ENCODE measurements at regions not wholly inside any gene's neighbourhood (a gene's known extent, or its start where the extent isn't known, plus 50 kb on each side); places are given as distances from the start of the nearest gene placed in this dataset.

DNA sequence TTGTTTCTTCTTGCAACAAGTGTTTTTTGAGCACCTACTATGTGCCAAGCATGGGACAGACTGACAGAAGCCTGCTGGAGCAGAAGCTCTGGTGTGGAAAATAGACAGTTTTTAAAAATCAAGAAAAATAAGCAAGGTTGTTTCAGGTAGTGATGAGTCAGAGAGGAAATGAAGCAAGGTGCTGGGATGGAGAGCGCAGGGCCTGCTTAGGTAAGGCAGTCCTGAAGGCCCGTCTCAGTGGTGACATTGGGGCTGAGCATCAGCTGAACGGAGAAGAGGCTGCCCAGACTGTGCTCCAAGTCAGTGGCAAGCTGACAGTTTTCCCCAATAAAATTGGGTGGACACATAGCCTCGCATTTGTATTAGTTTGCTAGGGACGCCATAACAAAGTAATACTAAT is 263.6 kb downstream of the SS18 start:
- ChIA-PET POLR2A (no interaction called here), CTCF (no interaction called here)
- DNase-seq (no peak), ATAC-seq (no peak)
- Mint-ChIP-seq H3K36me3 (ENCODE audit: low read depth) (no peaks in the 10 kb centered on the region), H3K4me3 (no peak overlapping the region), H3K27ac (no peak overlapping the region), H3K4me1 (ENCODE audit: low read depth) (no peaks in the 10 kb centered on the region), H3K27me3 (peaks cover 2% of the 10 kb centered on the region), H3K9me3 (no peaks in the 10 kb centered on the region)
- TF ChIP-seq, protein P1, sequence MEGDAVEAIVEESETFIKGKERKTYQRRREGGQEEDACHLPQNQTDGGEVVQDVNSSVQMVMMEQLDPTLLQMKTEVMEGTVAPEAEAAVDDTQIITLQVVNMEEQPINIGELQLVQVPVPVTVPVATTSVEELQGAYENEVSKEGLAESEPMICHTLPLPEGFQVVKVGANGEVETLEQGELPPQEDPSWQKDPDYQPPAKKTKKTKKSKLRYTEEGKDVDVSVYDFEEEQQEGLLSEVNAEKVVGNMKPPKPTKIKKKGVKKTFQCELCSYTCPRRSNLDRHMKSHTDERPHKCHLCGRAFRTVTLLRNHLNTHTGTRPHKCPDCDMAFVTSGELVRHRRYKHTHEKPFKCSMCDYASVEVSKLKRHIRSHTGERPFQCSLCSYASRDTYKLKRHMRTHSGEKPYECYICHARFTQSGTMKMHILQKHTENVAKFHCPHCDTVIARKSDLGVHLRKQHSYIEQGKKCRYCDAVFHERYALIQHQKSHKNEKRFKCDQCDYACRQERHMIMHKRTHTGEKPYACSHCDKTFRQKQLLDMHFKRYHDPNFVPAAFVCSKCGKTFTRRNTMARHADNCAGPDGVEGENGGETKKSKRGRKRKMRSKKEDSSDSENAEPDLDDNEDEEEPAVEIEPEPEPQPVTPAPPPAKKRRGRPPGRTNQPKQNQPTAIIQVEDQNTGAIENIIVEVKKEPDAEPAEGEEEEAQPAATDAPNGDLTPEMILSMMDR (IDR thresholded peaks at IDR 0.05): no peak
- intact Hi-C loops (cut with micrococcal nuclease): no loop called here

DNA sequence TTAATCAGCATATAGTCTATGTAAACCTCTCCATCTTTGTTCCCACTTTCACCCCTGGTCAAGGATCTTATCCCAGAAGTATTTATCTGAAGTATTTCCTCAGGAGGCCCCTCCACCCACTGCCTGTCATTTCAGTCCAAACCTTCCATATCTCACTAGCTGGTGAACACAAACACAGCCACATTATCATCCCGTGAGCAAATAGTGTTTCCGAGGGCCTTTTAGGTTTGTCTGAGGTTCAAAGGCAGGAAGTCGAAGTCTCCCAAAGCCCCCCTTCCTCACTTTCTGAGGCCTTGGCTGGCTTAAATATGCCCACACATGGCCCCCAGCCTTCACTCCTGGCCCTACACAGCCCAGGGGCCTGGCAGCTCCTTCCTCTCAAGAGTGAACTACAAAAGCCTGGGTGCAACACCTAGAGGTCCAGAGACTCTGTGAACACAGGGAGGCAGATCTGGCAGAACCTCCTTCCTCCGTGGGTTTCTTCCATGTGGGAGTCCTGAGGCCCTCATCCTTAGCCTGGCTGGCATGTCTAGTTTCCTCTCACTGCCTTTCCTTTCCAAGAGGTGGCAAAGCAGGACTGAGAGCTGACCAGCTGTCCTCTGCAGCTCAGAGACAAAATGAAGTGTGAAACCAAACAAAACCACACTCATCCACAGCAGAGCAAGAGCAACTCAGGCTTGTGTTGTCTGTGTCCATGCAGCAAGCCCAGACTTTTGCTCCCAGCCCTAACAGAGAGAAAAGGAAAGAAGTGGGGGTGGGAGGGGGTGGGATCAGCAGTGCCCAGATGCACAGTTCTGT is 264.2 kb downstream of the SS18 start:
- DNase-seq (no peak), ATAC-seq (no peak)
- H3K9me3 Mint-ChIP-seq: no peaks in the 10 kb centered on the region
- POLR2A ChIA-PET: no interaction called here
- no peaks in the 10 kb centered on the region for H3K4me1 Mint-ChIP-seq (ENCODE audit: low read depth)
- TF ChIP-seq, protein P1 (IDR thresholded peaks at IDR 0.05): no peak
- H3K36me3 Mint-ChIP-seq (ENCODE audit: low read depth): no peaks in the 10 kb centered on the region
- intact Hi-C loops (cut with micrococcal nuclease): no loop called here
- CTCF ChIA-PET: no interaction called here
- H3K27ac Mint-ChIP-seq: no peak overlapping the region
- H3K4me3 Mint-ChIP-seq: no peak overlapping the region
- H3K27me3 Mint-ChIP-seq: peaks cover 2% of the 10 kb centered on the region

DNA sequence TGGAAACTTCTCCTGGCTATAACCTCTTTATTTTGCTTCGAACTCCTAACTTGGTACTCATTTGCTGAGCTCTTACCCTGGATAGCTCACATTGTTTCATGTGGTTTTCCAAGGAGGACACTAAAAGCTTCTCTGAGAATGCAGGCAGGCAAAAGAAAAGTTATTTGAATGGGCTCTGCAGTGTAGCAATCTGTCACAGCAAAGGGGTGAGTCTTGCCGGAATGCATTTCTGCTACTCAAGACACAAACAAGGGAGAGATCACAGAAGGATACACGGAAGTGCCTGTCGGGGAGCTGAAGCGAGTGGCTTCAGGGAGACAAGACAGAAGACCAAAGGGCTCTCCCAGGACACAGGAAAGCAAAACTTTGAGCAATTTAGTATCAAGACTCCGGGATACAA is 265.4 kb downstream of the SS18 start:
- POLR2A ChIA-PET: no interaction called here
- Mint-ChIP-seq H3K9me3 (no peaks in the 10 kb centered on the region), H3K27me3 (peaks cover 2% of the 10 kb centered on the region), H3K4me1 (ENCODE audit: low read depth) (no peaks in the 10 kb centered on the region), H3K27ac (no peak overlapping the region), H3K4me3 (no peak overlapping the region), H3K36me3 (ENCODE audit: low read depth) (no peaks in the 10 kb centered on the region)
- intact Hi-C loops (cut with micrococcal nuclease): no loop called here
- CTCF ChIA-PET: no interaction called here
- ATAC-seq: no peak
- TF ChIP-seq, protein P1 (IDR thresholded peaks at IDR 0.05): no peak
- DNase-seq: no peak

DNA sequence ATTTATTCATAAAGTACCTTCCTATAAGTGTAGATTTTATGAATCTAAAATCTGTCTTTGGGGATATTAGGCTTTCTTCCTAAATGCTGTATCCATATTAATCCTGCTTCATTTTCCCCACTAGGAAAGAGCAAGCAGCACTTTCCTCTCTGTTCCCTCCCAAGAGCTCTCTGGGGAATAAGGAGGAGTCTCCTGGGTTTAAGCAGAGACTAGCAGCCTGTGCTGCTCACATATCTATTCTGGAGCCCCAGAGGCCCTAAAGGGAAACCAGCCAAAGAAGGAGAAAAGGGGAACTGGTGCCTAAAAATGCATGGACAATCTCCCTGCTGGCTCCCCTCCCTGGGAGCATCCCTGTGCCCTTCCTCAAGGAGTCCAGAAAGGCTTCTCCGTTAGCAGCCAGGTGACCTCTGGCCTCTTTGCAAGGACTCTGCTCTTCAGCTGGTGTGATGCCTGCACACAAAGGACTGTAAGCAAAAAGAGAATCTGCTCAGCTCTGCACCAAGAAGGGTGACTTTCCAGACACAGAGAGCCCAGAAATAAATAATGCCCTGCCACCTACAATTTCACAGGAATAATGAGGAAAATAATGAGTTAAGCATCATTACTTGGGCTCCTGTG is 270.6 kb downstream of the SS18 start:
- ChIA-PET CTCF (no interaction called here), POLR2A (no interaction called here)
- H3K36me3 Mint-ChIP-seq (ENCODE audit: low read depth): no peaks in the 10 kb centered on the region
- H3K9me3 Mint-ChIP-seq: no peaks in the 10 kb centered on the region
- no peak overlapping the region for H3K27ac Mint-ChIP-seq
- no peak for ATAC-seq
- H3K4me1 Mint-ChIP-seq (ENCODE audit: low read depth): peaks cover 6% of the 10 kb centered on the region
- no peak for DNase-seq
- H3K4me3 Mint-ChIP-seq: no peak overlapping the region
- intact Hi-C loops (cut with micrococcal nuclease): no loop called here
- H3K27me3 Mint-ChIP-seq: peaks cover 1% of the 10 kb centered on the region
- TF ChIP-seq, protein P1 (IDR thresholded peaks at IDR 0.05): no peak

DNA sequence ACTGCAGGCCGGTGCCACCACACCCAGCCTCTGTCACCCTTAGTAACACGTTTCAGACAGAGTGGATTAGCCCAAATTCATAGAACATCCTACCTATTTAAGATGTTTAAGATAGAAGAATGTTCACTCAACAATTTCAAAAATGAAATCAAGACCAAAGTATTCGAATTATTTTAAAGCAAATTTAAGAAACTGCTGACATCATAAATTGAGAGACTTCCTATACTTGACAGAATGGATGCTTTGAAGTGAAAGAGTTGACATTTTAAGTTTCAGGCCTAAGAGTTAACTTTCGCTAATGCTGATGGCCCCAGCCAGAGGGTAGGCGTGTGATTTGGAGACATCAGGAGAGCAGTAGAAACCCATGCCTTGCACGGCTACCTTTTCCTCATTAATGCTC is 271.9 kb downstream of the SS18 start:
- Mint-ChIP-seq H3K27ac (no peak overlapping the region), H3K4me3 (no peak overlapping the region), H3K36me3 (ENCODE audit: low read depth) (no peaks in the 10 kb centered on the region), H3K4me1 (ENCODE audit: low read depth) (peaks cover 7% of the 10 kb centered on the region), H3K27me3 (peaks cover 1% of the 10 kb centered on the region), H3K9me3 (no peaks in the 10 kb centered on the region)
- ChIA-PET POLR2A (no interaction called here), CTCF (no interaction called here)
- DNase-seq (no peak), ATAC-seq (no peak)
- intact Hi-C loops (cut with micrococcal nuclease): no loop called here
- TF ChIP-seq, protein P1 (IDR thresholded peaks at IDR 0.05): no peak
